H1 (cell line): ENCODE measurements at regions not wholly inside any gene's neighbourhood (a gene's known extent, or its start where the extent isn't known, plus 50 kb on each side); places are given as distances from the start of the nearest gene placed in this dataset.

Experiments used
- CTCF ChIA-PET: fragments of 300-600 bp; sonication (Branson Sonifier 250); formaldehyde crosslinking; loops from one replicate; lab custom pipeline; 2021; ENCODE audit not compliant: partially characterized antibody; lab: Charles Lee
- POLR2A ChIA-PET: fragments of 300-600 bp; sonication (Branson Sonifier 250); formaldehyde crosslinking; loops from one replicate; lab custom pipeline; 2021; ENCODE audit warnings: inconsistent platforms; ENCODE audit not compliant: partially characterized antibody; lab: Charles Lee
- DNase-seq, 2 experiments: peaks; one replicate each; pipeline versions ENCODE4 v3.0.0 to v3.0.0-alpha.2; 2010 to 2022; ENCODE audit warnings: low spot score in 2 of 2, low read depth in 1 of 2, mixed read lengths in 1 of 2
- FAIRE-seq: peaks from 2 replicates; lab custom pipeline; 2011; peaks lifted over from hg19 to GRCh38; lab: Jason Lieb, UNC
- H2AFZ ChIP-seq: 2 replicates; pipeline ENCODE4 v1.8.1; 2012; ENCODE audit warnings: low read length, inconsistent platforms
- H2AK5ac ChIP-seq: 2 replicates; pipeline ENCODE4 v1.6.1; 2013; ENCODE audit warnings: low read depth, low read length
- H2BK120ac ChIP-seq: replicated peaks from 2 replicates; pipeline ENCODE3; 2013; ENCODE audit warnings: low read depth, low read length, inconsistent platforms
- H2BK12ac ChIP-seq: 2 replicates; pipeline ENCODE4 v1.6.1; 2013; ENCODE audit warnings: low read depth, low read length
- H2BK15ac ChIP-seq: 2 replicates; pipeline ENCODE4 v1.6.1; 2013; ENCODE audit warnings: low read length
- H2BK20ac ChIP-seq: 2 replicates; pipeline ENCODE4 v1.6.1; 2013; ENCODE audit warnings: low read length
- H2BK5ac ChIP-seq: 2 replicates; pipeline ENCODE4 v1.6.1; 2013; ENCODE audit warnings: low read depth, low read length
- H3K14ac ChIP-seq: 2 replicates; pipeline ENCODE4 v1.6.1; 2013; ENCODE audit warnings: inconsistent platforms; ENCODE audit not compliant: insufficient read length
- H3K18ac ChIP-seq: 2 replicates; pipeline ENCODE4 v1.6.1; 2013; ENCODE audit warnings: low read length; ENCODE audit errors: extremely low read depth
- H3K23ac ChIP-seq: 2 replicates; pipeline ENCODE4 v1.6.1; 2013; ENCODE audit warnings: inconsistent platforms; ENCODE audit not compliant: insufficient read length
- H3K23me2 ChIP-seq: 2 replicates; pipeline ENCODE4 v1.6.1; 2013; ENCODE audit warnings: low read depth, low read length
- H3K27ac ChIP-seq: 2 replicates; pipeline ENCODE4 v1.6.1; 2011; ENCODE audit warnings: low read depth, low read length, inconsistent platforms
- H3K27me3 ChIP-seq, 4 experiments: replicated peaks in 1 of 4; 1 replicate in 1 of 4; 2 replicates in 3 of 4; pipeline versions ENCODE4 v1.6.1 to v1.8.1; 2011 to 2013; ENCODE audit warnings: low read length in 3 of 4, mild to moderate bottlenecking in 3 of 4, inconsistent platforms in 2 of 4, mixed read lengths in 2 of 4, moderate library complexity in 1 of 4; ENCODE audit not compliant: control insufficient read depth in 3 of 4, insufficient read depth in 3 of 4; ENCODE audit errors: extremely low read depth in 1 of 4
- H3K36me3 ChIP-seq, 4 experiments: 2 replicates each; pipeline versions ENCODE4 v1.6.1 to v1.8.1; 2011 to 2013; ENCODE audit warnings: mild to moderate bottlenecking in 4 of 4, low read length in 3 of 4, moderate library complexity in 2 of 4, control low read depth in 1 of 4, inconsistent platforms in 1 of 4; ENCODE audit not compliant: insufficient read depth in 4 of 4, control insufficient read depth in 2 of 4
- H3K4ac ChIP-seq: replicated peaks from 2 replicates; pipeline ENCODE3; 2013; ENCODE audit warnings: low read length, low read depth, mixed read lengths, inconsistent platforms; ENCODE audit not compliant: insufficient read length
- H3K4me1 ChIP-seq, 4 experiments: replicated peaks in 1 of 4; 1 replicate in 1 of 4; 2 replicates in 3 of 4; pipeline versions ENCODE4 v1.6.1 to v1.8.1; 2011 to 2013; ENCODE audit warnings: low read length in 3 of 4, inconsistent platforms in 2 of 4, mixed read lengths in 1 of 4; ENCODE audit not compliant: insufficient read depth in 4 of 4, control insufficient read depth in 3 of 4
- H3K4me2 ChIP-seq, 2 experiments: 2 replicates each; pipeline versions ENCODE4 v1.6.1 to v1.8.1; 2011 to 2013; ENCODE audit warnings: low read depth in 2 of 2, low read length in 2 of 2, control low read depth in 1 of 2, inconsistent platforms in 1 of 2, mild to moderate bottlenecking in 1 of 2; ENCODE audit not compliant: insufficient read depth in 1 of 2
- H3K4me3 ChIP-seq, 4 experiments: fragments of 200-600, 300-600 bp in 1 of 4; sonication (generic), shearing (Covaris generic), sonication (Bioruptor Twin) in 1 of 4; 2 replicates each; pipeline versions ENCODE4 v1.5.1 to v1.8.1; 2011 to 2016; ENCODE audit warnings: low read length in 4 of 4, low read depth in 3 of 4, control low read depth in 2 of 4, inconsistent platforms in 2 of 4, mild to moderate bottlenecking in 2 of 4, mixed read lengths in 1 of 4, moderate library complexity in 1 of 4; ENCODE audit not compliant: insufficient read depth in 2 of 4; ENCODE audit errors: extremely low read depth in 1 of 4
- H3K56ac ChIP-seq: replicated peaks from 2 replicates; pipeline ENCODE3; 2013; ENCODE audit warnings: low read depth, mild to moderate bottlenecking, mixed read lengths, low read length, inconsistent platforms; ENCODE audit not compliant: insufficient read length
- H3K79me1 ChIP-seq: 2 replicates; pipeline ENCODE4 v1.6.1; 2013; ENCODE audit warnings: low read depth, low read length, control low read depth
- H3K79me2 ChIP-seq, 2 experiments: 2 replicates each; pipeline versions ENCODE4 v1.6.1 to v1.8.1; 2012 to 2013; ENCODE audit warnings: low read length in 2 of 2, mild to moderate bottlenecking in 2 of 2, inconsistent platforms in 1 of 2; ENCODE audit not compliant: insufficient read depth in 2 of 2, control insufficient read depth in 1 of 2
- H3K9ac ChIP-seq, 4 experiments: replicated peaks in 1 of 4; 1 replicate in 1 of 4; 2 replicates in 3 of 4; pipeline versions ENCODE4 v1.6.1 to v1.8.1; 2011 to 2013; ENCODE audit warnings: low read depth in 3 of 4, low read length in 3 of 4, control low read depth in 2 of 4, mild to moderate bottlenecking in 2 of 4, moderate library complexity in 2 of 4, inconsistent platforms in 1 of 4; ENCODE audit errors: extremely low read depth in 1 of 4
- H3K9me3 ChIP-seq, 2 experiments: 2 replicates each; pipeline versions ENCODE4 v1.6.1 to v1.8.1; 2012 to 2013; ENCODE audit warnings: mild to moderate bottlenecking in 2 of 2, moderate library complexity in 2 of 2, control low read depth in 1 of 2, inconsistent platforms in 1 of 2, low read depth in 1 of 2, low read length in 1 of 2, mixed read lengths in 1 of 2; ENCODE audit not compliant: insufficient read depth in 2 of 2
- H4K20me1 ChIP-seq, 2 experiments: replicated peaks in 1 of 2; 2 replicates each; pipeline versions ENCODE3 to v1.8.1; 2011 to 2013; ENCODE audit warnings: inconsistent platforms in 2 of 2, low read length in 2 of 2, mild to moderate bottlenecking in 1 of 2; ENCODE audit not compliant: insufficient read depth in 2 of 2, control insufficient read depth in 1 of 2
- H4K5ac ChIP-seq: 2 replicates; pipeline ENCODE4 v1.6.1; 2013; ENCODE audit warnings: low read length, low read depth, mixed read lengths, inconsistent platforms; ENCODE audit not compliant: insufficient read length
- H4K8ac ChIP-seq: 2 replicates; pipeline ENCODE4 v1.8.0; 2013; ENCODE audit warnings: mild to moderate bottlenecking, moderate library complexity, low read length, inconsistent platforms; ENCODE audit not compliant: insufficient read depth; ENCODE audit errors: extremely low read depth
- H4K91ac ChIP-seq: replicated peaks from 2 replicates; pipeline ENCODE3; 2013; ENCODE audit warnings: low read length, mixed read lengths, inconsistent platforms; ENCODE audit not compliant: insufficient read length
- ASH2L ChIP-seq: fragments of 200-600, 300-600 bp; sonication (generic); IDR thresholded peaks from one replicate; pipeline ENCODE4 v1.7.1; 2017; ENCODE audit warnings: low read length
- BCL11A ChIP-seq, 2 experiments: IDR thresholded peaks; one replicate each; pipeline ENCODE4 v1.6.1; 2011; ENCODE audit warnings: low read depth in 2 of 2, low read length in 2 of 2, mild to moderate bottlenecking in 2 of 2
- E2F6 ChIP-seq: IDR thresholded peaks from 2 replicates; pipeline ENCODE4 v1.6.1; 2012; ENCODE audit warnings: inconsistent platforms
- EGR1 ChIP-seq: IDR thresholded peaks from 2 replicates; pipeline ENCODE4 v1.6.1; 2011; ENCODE audit warnings: low read depth, low read length, borderline replicate concordance
- EP300 ChIP-seq, 2 experiments: IDR thresholded peaks; 1 replicate in 1 of 2; 2 replicates in 1 of 2; pipeline ENCODE4 v1.6.1; 2011 to 2012; ENCODE audit warnings: low read depth in 2 of 2, low read length in 2 of 2, mild to moderate bottlenecking in 2 of 2, borderline replicate concordance in 1 of 2, inconsistent platforms in 1 of 2, moderate library complexity in 1 of 2
- GTF2F1 ChIP-seq: IDR thresholded peaks from 2 replicates; pipeline ENCODE4 v1.6.1; 2012; ENCODE audit warnings: low read depth, low read length, improper control_type of control experiment, borderline replicate concordance
- HDAC2 ChIP-seq, 2 experiments: fragments of 300-600 bp in 1 of 2; sonication (generic) in 1 of 2; IDR thresholded peaks; 2 replicates each; pipeline ENCODE4 v1.6.1; 2011 to 2012; ENCODE audit warnings: low read depth in 2 of 2, low read length in 2 of 2, mild to moderate bottlenecking in 2 of 2, moderate library complexity in 2 of 2, borderline replicate concordance in 1 of 2, inconsistent platforms in 1 of 2
- HDAC6 ChIP-seq: IDR thresholded peaks from one replicate; pipeline ENCODE4 v1.7.1; 2012; ENCODE audit warnings: low read depth, mild to moderate bottlenecking, inconsistent platforms, low read length, moderate library complexity
- NRF1 ChIP-seq: IDR thresholded peaks from 2 replicates; pipeline ENCODE4 v1.6.1; 2011; ENCODE audit warnings: mild to moderate bottlenecking, low read depth, low read length, improper control_type of control experiment
- RFX5 ChIP-seq: IDR thresholded peaks from 2 replicates; pipeline ENCODE4 v1.6.1; 2011; ENCODE audit warnings: low read depth, low read length, improper control_type of control experiment, borderline replicate concordance
- SP2 ChIP-seq: IDR thresholded peaks from 2 replicates; pipeline ENCODE4 v1.6.1; 2012; ENCODE audit warnings: mild to moderate bottlenecking, low read length, inconsistent platforms
- TAF1 ChIP-seq: IDR thresholded peaks from 2 replicates; pipeline ENCODE4 v1.6.1; 2011; ENCODE audit warnings: mild to moderate bottlenecking, low read depth, low read length
- YY1 ChIP-seq: IDR thresholded peaks from 2 replicates; pipeline ENCODE4 v1.6.1; 2011; ENCODE audit warnings: low read depth, mild to moderate bottlenecking, low read length
- WGBS, 2 experiments: shearing (Covaris generic) in 1 of 2; methylation state at CpG; one replicate each; pipeline versions ENCODE4 v1.1.6 to v1.1.7; 2013 to 2015; ENCODE audit warnings: low lambda C conversion rate in 2 of 2, mixed read lengths in 2 of 2, inconsistent platforms in 1 of 2, low coverage in 1 of 2, missing lambda C conversion rate in 1 of 2; ENCODE audit not compliant: insufficient replicate concordance in 2 of 2, insufficient coverage in 1 of 2, insufficient read length in 1 of 2; ENCODE audit errors: extremely low coverage in 1 of 2, missing lambda C conversion rate in 1 of 2; 5-methylcytosine and 5-hydroxymethylcytosine counted together

- no peaks in the 10 kb centered on the region for H3K79me1 ChIP-seq
- no peaks in the 10 kb centered on the region for H4K20me1 ChIP-seq
- no peak overlapping the region for H2AFZ ChIP-seq
- H2BK15ac ChIP-seq = no peak overlapping the region
- no peak overlapping the region for H3K18ac ChIP-seq
- H3K23me2 ChIP-seq = no peaks in the 10 kb centered on the region
- H3K23ac ChIP-seq = no peak overlapping the region
- no peak overlapping the region for H3K4me3 ChIP-seq
- H3K4me2 ChIP-seq = no peak overlapping the region
- H3K14ac ChIP-seq = no peak overlapping the region
- no peak overlapping the region for H4K91ac ChIP-seq
- H3K36me3 ChIP-seq = no peaks in the 10 kb centered on the region
- no peak overlapping the region for H2BK5ac ChIP-seq
- no peak overlapping the region for H2BK20ac ChIP-seq
- H3K27me3 ChIP-seq = no peaks in the 10 kb centered on the region
- H4K8ac ChIP-seq = no peak overlapping the region
- no peaks in the 10 kb centered on the region for H3K9me3 ChIP-seq
- H3K79me2 ChIP-seq = no peaks in the 10 kb centered on the region
- peak overlapping the region; percentile 14 for H3K56ac ChIP-seq
- no peaks in the 10 kb centered on the region for H3K4me1 ChIP-seq
- H2BK12ac ChIP-seq = no peak overlapping the region
- FAIRE-seq = no peak
- ChIA-PET POLR2A (no interaction called here), CTCF (interaction anchor here (0.7 to 1.4 kb wide), 3 partner anchors 12 to 36 kb away, joined by 4 to 5 read pairs (median 4); no protein-coding TSS in a partner anchor)
- no peak overlapping the region for H2BK120ac ChIP-seq
- no peak overlapping the region for H3K9ac ChIP-seq
- no peak overlapping the region for H4K5ac ChIP-seq
- no peak overlapping the region for H3K4ac ChIP-seq
- 100% methylated on average over 1 of the region's 1 CpG; no CpG with 5 or more reads in 1 of the 2 experiments for WGBS, 2 experiments
- no peak for DNase-seq
- H3K27ac ChIP-seq = no peak overlapping the region
- no peak overlapping the region for H2AK5ac ChIP-seq
- TF ChIP-seq TAF1 (no peak), HDAC2 (IDR thresholded peaks at IDR 0.05; ENCODE audit: borderline replicate concordance in 1 of 2, low read depth in 2 of 2, low read length in 2 of 2) (no peak), EP300 (IDR thresholded peaks at IDR 0.05; ENCODE audit: borderline replicate concordance in 1 of 2, low read depth in 2 of 2, low read length in 2 of 2) (no peak), ASH2L (no peak), NRF1 (no peak), GTF2F1 (no peak), YY1 (no peak), HDAC6 (no peak), BCL11A (IDR thresholded peaks at IDR 0.05; ENCODE audit: low read depth in 2 of 2, low read length in 2 of 2) (no peak), RFX5 (no peak), EGR1 (no peak), E2F6 (no peak), SP2 (no peak)
These were observed 191.5 kb downstream of the SLIT2 start for GRCh38 chr4:20443015-20443805.
